H1 (cell line): ENCODE measurements at regions not wholly inside any gene's neighbourhood (a gene's known extent, or its start where the extent isn't known, plus 50 kb on each side); places are given as distances from the start of the nearest gene placed in this dataset.

Source experiments
- CTCF ChIA-PET: fragments of 300-600 bp; sonication (Branson Sonifier 250); formaldehyde crosslinking; loops from one replicate; lab custom pipeline; 2021; ENCODE audit not compliant: partially characterized antibody; lab: Charles Lee
- POLR2A ChIA-PET: fragments of 300-600 bp; sonication (Branson Sonifier 250); formaldehyde crosslinking; loops from one replicate; lab custom pipeline; 2021; ENCODE audit warnings: inconsistent platforms; ENCODE audit not compliant: partially characterized antibody; lab: Charles Lee
- DNase-seq, 2 experiments: peaks; one replicate each; pipeline versions ENCODE4 v3.0.0 to v3.0.0-alpha.2; 2010 to 2022; ENCODE audit warnings: low spot score in 2 of 2, low read depth in 1 of 2, mixed read lengths in 1 of 2
- FAIRE-seq: peaks from 2 replicates; lab custom pipeline; 2011; peaks lifted over from hg19 to GRCh38; lab: Jason Lieb, UNC
- H2AFZ ChIP-seq: 2 replicates; pipeline ENCODE4 v1.8.1; 2012; ENCODE audit warnings: low read length, inconsistent platforms
- H2AK5ac ChIP-seq: 2 replicates; pipeline ENCODE4 v1.6.1; 2013; ENCODE audit warnings: low read depth, low read length
- H2BK120ac ChIP-seq: replicated peaks from 2 replicates; pipeline ENCODE3; 2013; ENCODE audit warnings: low read depth, low read length, inconsistent platforms
- H2BK12ac ChIP-seq: 2 replicates; pipeline ENCODE4 v1.6.1; 2013; ENCODE audit warnings: low read depth, low read length
- H2BK15ac ChIP-seq: 2 replicates; pipeline ENCODE4 v1.6.1; 2013; ENCODE audit warnings: low read length
- H2BK20ac ChIP-seq: 2 replicates; pipeline ENCODE4 v1.6.1; 2013; ENCODE audit warnings: low read length
- H2BK5ac ChIP-seq: 2 replicates; pipeline ENCODE4 v1.6.1; 2013; ENCODE audit warnings: low read depth, low read length
- H3K14ac ChIP-seq: 2 replicates; pipeline ENCODE4 v1.6.1; 2013; ENCODE audit warnings: inconsistent platforms; ENCODE audit not compliant: insufficient read length
- H3K18ac ChIP-seq: 2 replicates; pipeline ENCODE4 v1.6.1; 2013; ENCODE audit warnings: low read length; ENCODE audit errors: extremely low read depth
- H3K23ac ChIP-seq: 2 replicates; pipeline ENCODE4 v1.6.1; 2013; ENCODE audit warnings: inconsistent platforms; ENCODE audit not compliant: insufficient read length
- H3K23me2 ChIP-seq: 2 replicates; pipeline ENCODE4 v1.6.1; 2013; ENCODE audit warnings: low read depth, low read length
- H3K27ac ChIP-seq: 2 replicates; pipeline ENCODE4 v1.6.1; 2011; ENCODE audit warnings: low read depth, low read length, inconsistent platforms
- H3K27me3 ChIP-seq, 4 experiments: replicated peaks in 1 of 4; 1 replicate in 1 of 4; 2 replicates in 3 of 4; pipeline versions ENCODE4 v1.6.1 to v1.8.1; 2011 to 2013; ENCODE audit warnings: low read length in 3 of 4, mild to moderate bottlenecking in 3 of 4, inconsistent platforms in 2 of 4, mixed read lengths in 2 of 4, moderate library complexity in 1 of 4; ENCODE audit not compliant: control insufficient read depth in 3 of 4, insufficient read depth in 3 of 4; ENCODE audit errors: extremely low read depth in 1 of 4
- H3K36me3 ChIP-seq, 4 experiments: 2 replicates each; pipeline versions ENCODE4 v1.6.1 to v1.8.1; 2011 to 2013; ENCODE audit warnings: mild to moderate bottlenecking in 4 of 4, low read length in 3 of 4, moderate library complexity in 2 of 4, control low read depth in 1 of 4, inconsistent platforms in 1 of 4; ENCODE audit not compliant: insufficient read depth in 4 of 4, control insufficient read depth in 2 of 4
- H3K4ac ChIP-seq: replicated peaks from 2 replicates; pipeline ENCODE3; 2013; ENCODE audit warnings: low read length, low read depth, mixed read lengths, inconsistent platforms; ENCODE audit not compliant: insufficient read length
- H3K4me1 ChIP-seq, 4 experiments: replicated peaks in 1 of 4; 1 replicate in 1 of 4; 2 replicates in 3 of 4; pipeline versions ENCODE4 v1.6.1 to v1.8.1; 2011 to 2013; ENCODE audit warnings: low read length in 3 of 4, inconsistent platforms in 2 of 4, mixed read lengths in 1 of 4; ENCODE audit not compliant: insufficient read depth in 4 of 4, control insufficient read depth in 3 of 4
- H3K4me2 ChIP-seq, 2 experiments: 2 replicates each; pipeline versions ENCODE4 v1.6.1 to v1.8.1; 2011 to 2013; ENCODE audit warnings: low read depth in 2 of 2, low read length in 2 of 2, control low read depth in 1 of 2, inconsistent platforms in 1 of 2, mild to moderate bottlenecking in 1 of 2; ENCODE audit not compliant: insufficient read depth in 1 of 2
- H3K4me3 ChIP-seq, 4 experiments: fragments of 200-600, 300-600 bp in 1 of 4; sonication (generic), shearing (Covaris generic), sonication (Bioruptor Twin) in 1 of 4; 2 replicates each; pipeline versions ENCODE4 v1.5.1 to v1.8.1; 2011 to 2016; ENCODE audit warnings: low read length in 4 of 4, low read depth in 3 of 4, control low read depth in 2 of 4, inconsistent platforms in 2 of 4, mild to moderate bottlenecking in 2 of 4, mixed read lengths in 1 of 4, moderate library complexity in 1 of 4; ENCODE audit not compliant: insufficient read depth in 2 of 4; ENCODE audit errors: extremely low read depth in 1 of 4
- H3K56ac ChIP-seq: replicated peaks from 2 replicates; pipeline ENCODE3; 2013; ENCODE audit warnings: low read depth, mild to moderate bottlenecking, mixed read lengths, low read length, inconsistent platforms; ENCODE audit not compliant: insufficient read length
- H3K79me1 ChIP-seq: 2 replicates; pipeline ENCODE4 v1.6.1; 2013; ENCODE audit warnings: low read depth, low read length, control low read depth
- H3K79me2 ChIP-seq, 2 experiments: 2 replicates each; pipeline versions ENCODE4 v1.6.1 to v1.8.1; 2012 to 2013; ENCODE audit warnings: low read length in 2 of 2, mild to moderate bottlenecking in 2 of 2, inconsistent platforms in 1 of 2; ENCODE audit not compliant: insufficient read depth in 2 of 2, control insufficient read depth in 1 of 2
- H3K9ac ChIP-seq, 4 experiments: replicated peaks in 1 of 4; 1 replicate in 1 of 4; 2 replicates in 3 of 4; pipeline versions ENCODE4 v1.6.1 to v1.8.1; 2011 to 2013; ENCODE audit warnings: low read depth in 3 of 4, low read length in 3 of 4, control low read depth in 2 of 4, mild to moderate bottlenecking in 2 of 4, moderate library complexity in 2 of 4, inconsistent platforms in 1 of 4; ENCODE audit errors: extremely low read depth in 1 of 4
- H3K9me3 ChIP-seq, 2 experiments: 2 replicates each; pipeline versions ENCODE4 v1.6.1 to v1.8.1; 2012 to 2013; ENCODE audit warnings: mild to moderate bottlenecking in 2 of 2, moderate library complexity in 2 of 2, control low read depth in 1 of 2, inconsistent platforms in 1 of 2, low read depth in 1 of 2, low read length in 1 of 2, mixed read lengths in 1 of 2; ENCODE audit not compliant: insufficient read depth in 2 of 2
- H4K20me1 ChIP-seq, 2 experiments: replicated peaks in 1 of 2; 2 replicates each; pipeline versions ENCODE3 to v1.8.1; 2011 to 2013; ENCODE audit warnings: inconsistent platforms in 2 of 2, low read length in 2 of 2, mild to moderate bottlenecking in 1 of 2; ENCODE audit not compliant: insufficient read depth in 2 of 2, control insufficient read depth in 1 of 2
- H4K5ac ChIP-seq: 2 replicates; pipeline ENCODE4 v1.6.1; 2013; ENCODE audit warnings: low read length, low read depth, mixed read lengths, inconsistent platforms; ENCODE audit not compliant: insufficient read length
- H4K8ac ChIP-seq: 2 replicates; pipeline ENCODE4 v1.8.0; 2013; ENCODE audit warnings: mild to moderate bottlenecking, moderate library complexity, low read length, inconsistent platforms; ENCODE audit not compliant: insufficient read depth; ENCODE audit errors: extremely low read depth
- H4K91ac ChIP-seq: replicated peaks from 2 replicates; pipeline ENCODE3; 2013; ENCODE audit warnings: low read length, mixed read lengths, inconsistent platforms; ENCODE audit not compliant: insufficient read length
- KDM5A ChIP-seq: fragments of 200-600 bp; IDR thresholded peaks from 2 replicates; pipeline ENCODE4 v1.7.1; 2012; ENCODE audit warnings: mild to moderate bottlenecking, low read length, inconsistent platforms, mixed read lengths
- POU5F1 ChIP-seq: IDR thresholded peaks from 2 replicates; pipeline ENCODE4 v1.6.1; 2011; ENCODE audit warnings: low read depth, mild to moderate bottlenecking, low read length, moderate library complexity
- USF2 ChIP-seq: IDR thresholded peaks from 2 replicates; pipeline ENCODE4 v1.6.1; 2011; ENCODE audit warnings: low read length, improper control_type of control experiment
- WGBS, 2 experiments: shearing (Covaris generic) in 1 of 2; methylation state at CpG; one replicate each; pipeline versions ENCODE4 v1.1.6 to v1.1.7; 2013 to 2015; ENCODE audit warnings: low lambda C conversion rate in 2 of 2, mixed read lengths in 2 of 2, inconsistent platforms in 1 of 2, low coverage in 1 of 2, missing lambda C conversion rate in 1 of 2; ENCODE audit not compliant: insufficient replicate concordance in 2 of 2, insufficient coverage in 1 of 2, insufficient read length in 1 of 2; ENCODE audit errors: extremely low coverage in 1 of 2, missing lambda C conversion rate in 1 of 2; 5-methylcytosine and 5-hydroxymethylcytosine counted together

- Histone ChIP-seq H3K4me2 (no peak overlapping the region), H3K23me2 (no peaks in the 10 kb centered on the region), H2BK20ac (no peak overlapping the region), H2BK15ac (no peak overlapping the region), H4K91ac (no peak overlapping the region), H2BK5ac (no peak overlapping the region), H3K23ac (no peak overlapping the region), H3K4me3 (no peak overlapping the region), H3K18ac (no peak overlapping the region), H2BK120ac (no peak overlapping the region), H4K20me1 (no peaks in the 10 kb centered on the region), H3K79me1 (no peaks in the 10 kb centered on the region), H3K36me3 (no peaks in the 10 kb centered on the region), H3K27ac (no peak overlapping the region), H2AFZ (no peak overlapping the region), H3K4me1 (no peaks in the 10 kb centered on the region), H4K5ac (no peak overlapping the region), H2BK12ac (no peak overlapping the region)
- FAIRE-seq (no peak), DNase-seq (no peak)
- CTCF ChIA-PET, result interaction anchor here (1.2 to 3.0 kb wide), 6 partner anchors 12 to 197 kb away, joined by 3 to 15 read pairs (median 4); no protein-coding TSS in a partner anchor
- TF ChIP-seq POU5F1 (no peak), USF2 (no peak), KDM5A (no peak)
- TF ChIP-seq, all 59 proteins: peak for 0
- H3K4ac ChIP-seq, result no peak overlapping the region
- no peak overlapping the region for H2AK5ac ChIP-seq
- no peaks in the 10 kb centered on the region for H3K9me3 ChIP-seq
- no peak overlapping the region for H3K14ac ChIP-seq
- H3K27me3 ChIP-seq, result no peaks in the 10 kb centered on the region
- POLR2A ChIA-PET, result interaction anchor here (0.7 kb wide), 1 partner anchor 20 kb away, joined by 3 read pairs; no protein-coding TSS in a partner anchor
- 0% methylated on average over 1 of the region's 1 CpG; no CpG with 5 or more reads in 1 of the 2 experiments for WGBS, 2 experiments
- no peaks in the 10 kb centered on the region for H3K79me2 ChIP-seq
- H3K56ac ChIP-seq, result no peak overlapping the region
- H4K8ac ChIP-seq, result no peak overlapping the region
- H3K9ac ChIP-seq, result no peak overlapping the region
Observed at GRCh38 chr6:18317850-18318249, 53.5 kb upstream of the DEK start.
